GM19351 (cell line): ENCODE measurements at regions not wholly inside any gene's neighbourhood (a gene's known extent, or its start where the extent isn't known, plus 50 kb on each side); places are given as distances from the start of the nearest gene placed in this dataset.
"Not testable (repeated sequence)": the region's sequence is repeated elsewhere in the genome, so short reads cannot be mapped to it uniquely, and the experiment has no call there.

Source experiments
- ATAC-seq: cut with Tn5 transposase; IDR thresholded peaks from one replicate; pipeline ENCODE4 v1.9.1; 2021; ENCODE audit warnings: mild to moderate bottlenecking, moderate library complexity; ENCODE audit not compliant: unreplicated experiment

DNA sequence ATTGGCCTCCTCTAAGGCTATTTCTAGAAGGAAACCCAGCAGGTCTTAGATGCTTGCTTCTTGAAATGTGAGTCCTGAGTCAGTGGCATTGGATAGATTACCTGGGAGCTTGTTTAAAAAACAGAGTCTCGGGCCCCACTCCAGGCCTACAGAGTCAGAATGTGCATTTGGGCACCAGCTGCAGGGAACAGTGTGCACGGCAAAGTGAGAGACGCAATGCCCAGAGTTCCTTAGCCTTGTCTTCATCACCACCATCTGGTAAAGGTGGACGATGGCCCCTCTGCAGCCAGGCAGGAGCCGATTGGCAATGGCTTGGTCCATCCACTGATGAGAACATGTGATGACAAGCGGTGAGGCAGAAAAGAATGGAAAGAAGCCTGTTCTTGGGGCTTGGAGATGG lies 102.1 kb upstream of the TSC22D1 start:
- no peak for ATAC-seq

- no peak for ATAC-seq
These were observed 100.4 kb upstream of the TSC22D1 start for GRCh38 chr13:44676534-44676933.

DNA sequence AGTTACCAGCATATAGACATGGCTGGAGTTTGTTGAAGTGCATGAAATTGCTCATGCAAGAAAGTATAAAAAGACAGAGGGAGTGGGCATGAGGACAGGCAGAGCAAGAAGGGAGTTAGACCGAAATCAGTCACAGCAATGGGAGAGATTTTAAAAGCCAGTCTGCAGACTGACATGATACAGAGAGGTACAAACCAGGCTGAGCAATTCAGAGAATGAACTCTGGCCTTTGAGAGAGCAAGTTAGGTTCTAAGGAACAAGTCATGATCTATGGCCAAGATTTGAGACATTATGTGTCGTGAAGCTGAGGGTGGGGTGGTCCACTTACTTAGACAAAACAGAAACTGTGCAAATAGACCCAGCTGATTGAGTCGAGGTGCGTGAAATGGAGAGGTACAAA lies 93.4 kb upstream of the TSC22D1 start:
- ATAC-seq = no peak

- no peak for ATAC-seq
These were observed 92.6 kb upstream of the TSC22D1 start for GRCh38 chr13:44668688-44669087.

DNA sequence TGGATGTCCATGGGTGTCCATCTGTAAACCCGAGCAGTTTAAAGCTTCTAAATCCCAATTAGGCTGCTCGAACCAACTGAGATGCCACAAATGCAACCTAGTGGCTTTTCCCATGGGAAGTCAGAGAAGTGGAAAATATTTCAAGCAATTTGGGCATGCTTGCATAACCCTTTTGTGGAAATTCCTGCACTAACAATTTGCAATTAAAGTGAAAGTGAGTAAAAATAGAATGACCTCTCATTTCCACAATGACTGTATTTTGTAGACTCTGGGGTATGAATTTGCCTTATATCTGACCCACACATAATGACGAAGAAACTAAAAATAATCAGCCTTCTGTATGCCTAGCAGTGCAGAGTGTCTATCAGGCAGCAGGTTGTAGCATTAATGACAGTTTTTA lies 91.8 kb upstream of the TSC22D1 start:
- ATAC-seq = peak; percentile 85

DNA sequence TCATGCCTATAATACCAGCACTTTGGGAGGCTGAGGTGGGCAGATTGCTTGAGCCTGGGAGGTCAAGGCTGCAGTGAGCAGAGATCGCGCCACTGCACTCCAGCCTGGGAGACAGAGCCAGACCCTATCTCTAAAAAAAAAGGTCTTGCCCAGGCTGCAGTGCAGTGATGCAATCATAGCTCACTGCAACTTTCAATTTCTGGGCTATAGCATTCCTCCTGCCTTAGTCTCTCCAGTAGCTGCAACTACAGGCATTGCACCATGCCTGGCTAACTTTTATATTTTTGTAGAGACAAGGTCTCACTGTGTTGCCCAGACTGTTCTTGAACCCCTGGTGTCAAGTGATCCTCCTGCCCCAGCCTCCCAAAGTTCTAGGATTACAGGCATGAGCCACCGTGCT lies 90.4 kb upstream of the TSC22D1 start:
- not testable (repeated sequence) for ATAC-seq

- no peak for ATAC-seq
These were observed 88.2 kb upstream of the TSC22D1 start for GRCh38 chr13:44664308-44664707.

GRCh38 chr13:44662515-44662914 lies 86.4 kb upstream of the TSC22D1 start:
- no peak for ATAC-seq

- ATAC-seq = no peak
These were observed 85.8 kb upstream of the TSC22D1 start for GRCh38 chr13:44661936-44662335.

GRCh38 chr13:44660050-44660449 lies 83.9 kb upstream of the TSC22D1 start:
- ATAC-seq = no peak

- no peak for ATAC-seq
These were observed 77.0 kb upstream of the TSC22D1 start for GRCh38 chr13:44652962-44653660.

GRCh38 chr13:44652168-44652567 lies 76.0 kb upstream of the TSC22D1 start:
- ATAC-seq = no peak

- no peak for ATAC-seq
These were observed 75.6 kb upstream of the TSC22D1 start for GRCh38 chr13:44651724-44652123.

GRCh38 chr13:44651209-44651608 lies 75.1 kb upstream of the TSC22D1 start:
- ATAC-seq = no peak

GRCh38 chr13:44649834-44650233 lies 73.7 kb upstream of the TSC22D1 start:
- ATAC-seq = no peak

- ATAC-seq = peak; percentile 82
These were observed 72.9 kb upstream of the TSC22D1 start for GRCh38 chr13:44649104-44649428.

DNA sequence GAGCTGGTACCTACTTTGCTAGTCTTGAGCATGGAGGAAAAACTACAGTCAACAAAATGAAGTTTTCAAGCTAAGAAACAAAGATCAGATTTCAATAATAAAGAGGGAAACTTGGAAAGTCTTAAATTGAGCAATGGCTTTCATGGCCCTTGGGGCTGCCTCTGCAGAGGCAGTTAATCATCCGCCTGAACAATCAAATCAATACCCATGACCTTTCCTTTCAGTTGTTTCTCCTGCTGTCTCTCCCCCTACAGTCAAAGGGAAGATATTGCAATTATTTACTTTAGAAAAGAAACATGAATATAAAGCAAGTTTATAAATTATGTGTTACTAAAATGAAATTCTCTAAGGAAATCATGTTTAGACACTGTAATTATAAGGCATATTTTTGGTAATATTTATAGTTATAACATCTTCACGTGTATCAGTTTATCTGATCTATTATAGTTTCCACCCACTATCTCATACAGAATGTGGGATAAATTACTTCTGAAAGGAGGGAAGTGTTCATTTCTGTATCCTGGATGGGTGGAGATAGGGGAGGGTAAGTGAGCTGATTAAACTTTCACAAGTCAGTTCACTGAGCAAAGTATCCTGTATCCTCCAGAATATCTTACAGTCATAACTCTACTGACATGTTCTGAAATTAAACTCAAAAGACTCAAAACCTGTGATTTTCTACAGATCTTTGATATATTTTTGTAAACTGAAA lies 72.4 kb upstream of the TSC22D1 start:
- peak; percentile 43 for ATAC-seq

DNA sequence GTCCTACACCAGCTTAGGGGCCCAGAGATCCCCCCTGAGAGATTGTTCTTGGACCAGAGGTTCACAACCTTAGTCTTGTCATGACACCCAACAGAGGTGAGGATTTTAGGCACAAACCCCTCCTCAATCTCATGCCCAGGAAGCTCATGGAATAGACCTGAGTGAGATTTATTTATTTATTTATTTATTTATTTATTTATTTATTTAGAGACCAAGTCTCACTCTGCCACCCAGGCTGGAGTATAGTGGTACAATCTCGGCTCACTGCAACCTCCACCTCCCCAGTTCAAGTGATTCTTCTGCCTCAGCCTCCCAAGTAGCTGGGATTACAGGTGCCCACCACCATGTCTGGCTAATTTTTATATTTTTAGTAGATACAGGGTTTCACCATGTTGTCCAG lies 71.4 kb upstream of the TSC22D1 start:
- ATAC-seq = not testable (repeated sequence)

DNA sequence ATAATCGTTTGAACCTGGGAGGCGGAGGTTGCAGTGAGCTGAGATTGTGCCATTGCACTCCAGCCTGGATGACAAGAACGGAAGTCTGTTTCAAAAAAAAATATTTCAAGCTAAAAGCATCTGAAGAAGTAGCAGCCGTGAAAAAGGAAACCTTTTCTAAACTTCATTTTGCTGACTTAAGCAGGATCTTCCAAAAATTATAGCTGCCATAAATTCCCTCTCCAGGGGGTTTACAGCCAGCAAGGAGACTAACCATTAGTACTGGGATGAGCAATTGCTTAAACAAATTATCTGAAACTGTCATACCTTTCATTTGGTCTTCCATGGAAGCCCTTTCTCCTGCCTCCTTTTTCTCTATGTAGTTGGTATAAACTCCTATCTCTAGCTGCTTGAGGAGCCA lies 69.9 kb upstream of the TSC22D1 start:
- ATAC-seq = no peak

DNA sequence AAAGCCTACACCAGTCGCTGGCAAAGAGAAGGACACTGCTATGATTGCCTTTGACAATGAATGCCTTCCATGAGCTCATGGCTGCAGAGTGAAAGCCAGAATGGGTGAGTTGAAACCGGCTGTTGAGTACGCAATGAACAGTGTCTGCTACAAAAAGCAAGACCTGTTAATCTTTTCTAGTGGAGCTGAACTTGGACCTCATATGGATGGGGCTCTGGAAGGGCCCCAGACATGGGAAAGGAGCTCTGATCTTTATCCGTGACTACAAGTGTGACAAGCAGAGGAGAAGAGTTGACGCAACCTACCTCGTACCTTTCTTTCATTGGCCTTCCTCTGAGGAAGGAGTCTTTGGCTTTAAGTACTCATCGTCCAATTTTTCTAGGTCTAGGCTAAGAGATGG lies 67.1 kb upstream of the TSC22D1 start:
- ATAC-seq = no peak

DNA sequence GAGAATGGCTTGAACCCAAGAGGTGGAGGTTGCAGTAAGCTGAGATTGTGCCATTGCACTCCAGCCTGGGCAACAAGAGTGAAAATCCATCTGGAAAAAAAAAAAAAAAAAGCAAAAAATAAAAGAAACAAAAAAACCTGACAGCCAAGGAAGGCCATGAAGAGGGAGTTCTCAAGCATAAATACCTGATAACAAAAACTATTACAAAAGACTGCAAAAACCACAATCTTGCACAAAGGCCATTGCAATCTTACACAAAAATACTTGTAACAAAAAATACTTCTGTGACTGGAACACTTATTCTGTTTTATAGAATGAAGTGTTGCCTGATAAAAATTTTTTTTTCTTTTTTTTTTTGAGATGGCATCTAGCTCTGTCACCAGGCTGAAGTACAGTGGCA lies 61.5 kb upstream of the TSC22D1 start:
- no peak for ATAC-seq

- no peak for ATAC-seq
These were observed 53.5 kb upstream of the TSC22D1 start for GRCh38 chr13:44629465-44630183.
